Tibial nerve (tissue), 4 donors: ENCODE measurements at regions not wholly inside any gene's neighbourhood (a gene's known extent, or its start where the extent isn't known, plus 50 kb on each side); places are given as distances from the start of the nearest gene placed in this dataset.

Source experiments
- EP300 ChIP-seq, 2 donors: sonication (generic); formaldehyde crosslinking; IDR thresholded peaks; one replicate each; pipeline ENCODE4 v1.6.1; 2017; ENCODE audit warnings: antibody characterized with exemption in 2 of 2, mild to moderate bottlenecking in 1 of 2
- POLR2A ChIP-seq, 2 donors: fragments of 450-650 bp; IDR thresholded peaks; one replicate each; pipeline ENCODE4 v1.6.1; 2017; ENCODE audit warnings: antibody characterized with exemption in 2 of 2, mild to moderate bottlenecking in 2 of 2, moderate library complexity in 2 of 2
- TF ChIP-seq, protein P1 (sequence below), 5 experiments: fragments of 200-600 bp in 3 of 5; fragments of 450-650 bp in 2 of 5; sonication (generic) in 3 of 5; IDR thresholded peaks; one replicate each; pipeline ENCODE4 v1.5.1; 2016 to 2019; ENCODE audit warnings: antibody characterized with exemption in 5 of 5, mild to moderate bottlenecking in 3 of 5, moderate library complexity in 2 of 5

DNA sequence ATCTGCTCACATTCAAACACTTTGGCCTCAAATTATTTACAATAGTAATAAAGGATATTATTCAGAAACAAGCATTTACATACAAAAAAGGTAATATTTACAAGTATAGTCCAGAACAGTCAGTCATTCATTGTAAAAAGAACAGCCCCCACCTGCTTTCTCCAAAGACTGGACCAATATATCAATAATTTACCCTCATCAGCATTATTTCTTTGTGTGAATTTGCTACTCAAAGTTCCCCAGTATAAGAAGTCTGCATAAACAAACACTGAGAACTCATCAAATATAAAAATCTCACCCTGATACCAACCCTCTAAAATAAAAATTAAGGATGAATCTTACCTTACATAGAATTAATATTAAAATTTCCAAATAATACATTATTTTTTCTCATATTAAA, 267.8 kb upstream of the POU5F2 start:
- TF ChIP-seq, protein P1, sequence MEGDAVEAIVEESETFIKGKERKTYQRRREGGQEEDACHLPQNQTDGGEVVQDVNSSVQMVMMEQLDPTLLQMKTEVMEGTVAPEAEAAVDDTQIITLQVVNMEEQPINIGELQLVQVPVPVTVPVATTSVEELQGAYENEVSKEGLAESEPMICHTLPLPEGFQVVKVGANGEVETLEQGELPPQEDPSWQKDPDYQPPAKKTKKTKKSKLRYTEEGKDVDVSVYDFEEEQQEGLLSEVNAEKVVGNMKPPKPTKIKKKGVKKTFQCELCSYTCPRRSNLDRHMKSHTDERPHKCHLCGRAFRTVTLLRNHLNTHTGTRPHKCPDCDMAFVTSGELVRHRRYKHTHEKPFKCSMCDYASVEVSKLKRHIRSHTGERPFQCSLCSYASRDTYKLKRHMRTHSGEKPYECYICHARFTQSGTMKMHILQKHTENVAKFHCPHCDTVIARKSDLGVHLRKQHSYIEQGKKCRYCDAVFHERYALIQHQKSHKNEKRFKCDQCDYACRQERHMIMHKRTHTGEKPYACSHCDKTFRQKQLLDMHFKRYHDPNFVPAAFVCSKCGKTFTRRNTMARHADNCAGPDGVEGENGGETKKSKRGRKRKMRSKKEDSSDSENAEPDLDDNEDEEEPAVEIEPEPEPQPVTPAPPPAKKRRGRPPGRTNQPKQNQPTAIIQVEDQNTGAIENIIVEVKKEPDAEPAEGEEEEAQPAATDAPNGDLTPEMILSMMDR (IDR thresholded peaks at IDR 0.05), result no peak
- TF ChIP-seq POLR2A (IDR thresholded peaks at IDR 0.05) (no peak), EP300 (IDR thresholded peaks at IDR 0.05) (no peak)
